ENCODE measurements at regions not wholly inside any gene's neighbourhood (a gene's known extent, or its start where the extent isn't known, plus 50 kb on each side); places are given as distances from the start of the nearest gene placed in this dataset.

DNA sequence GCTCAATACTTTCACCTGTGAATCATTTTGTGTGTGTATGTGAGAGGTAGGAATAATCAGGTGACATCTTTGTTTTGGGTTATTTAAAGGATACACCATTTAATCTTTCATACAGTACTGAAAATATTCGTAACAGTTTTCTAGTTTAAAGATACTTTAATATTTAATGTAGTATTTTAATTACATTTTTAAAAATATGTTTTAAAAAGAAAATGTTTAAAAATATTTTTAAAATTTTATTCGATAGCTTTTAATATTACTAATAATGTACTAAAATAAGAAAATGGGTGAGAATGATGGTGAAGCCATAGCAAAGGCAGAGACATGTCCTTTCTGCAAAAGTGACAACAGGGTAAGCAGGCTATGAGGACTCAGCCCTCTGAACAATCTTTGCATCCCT, 56.3 kb upstream of the MEF2C start:
- no peaks in the 10 kb centered on the region for H3K9me3 ChIP-seq
- H3K27ac ChIP-seq: no peak overlapping the region
- no peak overlapping the region for H3K4me2 ChIP-seq
- H4K20me1 ChIP-seq: no peaks in the 10 kb centered on the region
- TF ChIP-seq Cebpa-rat (IDR thresholded peaks at IDR 0.05): no peak
- H3K4me1 ChIP-seq: peaks cover 27% of the 10 kb centered on the region
- no peaks in the 10 kb centered on the region for H3K27me3 ChIP-seq
- H3K9ac ChIP-seq: no peak overlapping the region
- no peaks in the 10 kb centered on the region for H3K36me3 ChIP-seq
- H3K4me3 ChIP-seq: no peak overlapping the region

DNA sequence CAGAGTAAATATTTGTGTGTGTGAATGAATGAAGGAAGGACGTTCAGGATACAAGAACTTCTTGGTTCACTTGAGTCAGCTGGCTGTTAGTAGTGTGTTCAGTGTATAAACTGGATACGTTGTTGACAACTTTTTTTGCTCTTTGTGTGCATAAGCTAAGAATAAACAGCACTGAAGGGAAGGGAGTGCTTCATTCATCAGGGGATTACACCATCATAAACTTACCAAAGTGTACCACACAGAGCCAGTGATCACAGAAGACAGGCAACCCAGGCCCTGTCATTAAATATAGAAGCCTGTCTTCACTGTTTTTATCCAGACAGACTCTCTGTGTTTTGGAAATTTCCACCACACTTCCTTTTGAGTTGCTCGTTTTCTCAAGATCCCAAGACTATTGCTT, 55.5 kb upstream of the MEF2C start:
- no peak overlapping the region for H3K4me3 ChIP-seq

DNA sequence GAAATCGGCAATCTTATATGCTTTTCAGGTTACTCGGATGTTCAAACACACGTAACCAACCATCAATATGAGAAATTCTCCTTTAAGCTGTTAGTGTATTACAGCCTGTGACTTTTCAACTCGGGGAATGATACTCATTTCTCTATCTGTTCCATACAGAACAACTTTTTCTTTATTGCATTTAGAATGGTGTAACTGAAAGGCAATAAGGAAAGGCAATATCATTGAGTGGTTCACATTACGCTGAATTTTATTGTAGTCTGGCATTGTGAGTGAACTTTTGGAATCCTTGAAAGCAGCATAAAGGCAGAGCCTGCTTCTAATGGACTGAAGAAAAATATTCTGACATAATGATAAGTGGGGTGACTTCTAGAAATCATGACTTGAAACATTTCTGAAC, 54.4 kb upstream of the MEF2C start:
- Histone ChIP-seq H3K27me3 (no peaks in the 10 kb centered on the region), H3K9me3 (no peaks in the 10 kb centered on the region), H3K4me2 (no peak overlapping the region), H3K4me1 (peaks cover 9% of the 10 kb centered on the region), H3K4me3 (no peak overlapping the region), H3K36me3 (no peaks in the 10 kb centered on the region), H3K27ac (no peak overlapping the region), H3K9ac (no peak overlapping the region), H4K20me1 (no peaks in the 10 kb centered on the region)
- no peak for TF ChIP-seq Cebpa-rat (IDR thresholded peaks at IDR 0.05)

More for the DNA sequence above, 55.5 kb upstream of the MEF2C start:
- TF ChIP-seq Cebpa-rat (IDR thresholded peaks at IDR 0.05): no peak
- Histone ChIP-seq H4K20me1 (no peaks in the 10 kb centered on the region), H3K4me2 (no peak overlapping the region), H3K27ac (no peak overlapping the region), H3K27me3 (no peaks in the 10 kb centered on the region), H3K9ac (no peak overlapping the region), H3K4me1 (peaks cover 18% of the 10 kb centered on the region), H3K36me3 (no peaks in the 10 kb centered on the region), H3K9me3 (no peaks in the 10 kb centered on the region)

DNA sequence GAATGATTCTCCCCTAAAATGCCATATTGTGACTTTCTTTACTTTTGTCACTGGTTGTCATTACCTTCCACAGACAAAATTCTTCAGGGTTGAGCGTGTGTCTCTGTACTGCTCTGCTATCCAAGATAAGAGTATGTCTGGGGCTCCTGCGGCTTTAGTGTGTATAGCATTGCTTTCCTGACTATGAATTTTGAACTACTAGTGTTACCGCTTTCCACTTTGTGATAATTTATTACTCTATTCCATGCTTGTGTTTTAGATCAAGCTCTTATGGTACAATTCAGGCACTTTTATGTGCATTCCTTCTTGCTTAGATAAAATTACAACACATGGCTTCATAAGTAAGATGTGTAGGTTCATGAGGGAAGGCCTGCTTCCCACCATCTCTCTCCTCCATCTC, 51.5 kb upstream of the MEF2C start:
- H3K27me3 ChIP-seq: no peaks in the 10 kb centered on the region
- no peak overlapping the region for H3K9ac ChIP-seq
- H3K4me2 ChIP-seq: no peak overlapping the region
- TF ChIP-seq Cebpa-rat (IDR thresholded peaks at IDR 0.05): no peak
- peaks cover 5% of the 10 kb centered on the region; the same call in 1 of the 2 replicates for H3K4me1 ChIP-seq
- no peaks in the 10 kb centered on the region for H4K20me1 ChIP-seq
- no peak overlapping the region for H3K4me3 ChIP-seq
- no peaks in the 10 kb centered on the region for H3K9me3 ChIP-seq
- no peak overlapping the region for H3K27ac ChIP-seq
- no peaks in the 10 kb centered on the region for H3K36me3 ChIP-seq
